HL-60 (cell line): ENCODE measurements at regions not wholly inside any gene's neighbourhood (a gene's known extent, or its start where the extent isn't known, plus 50 kb on each side); places are given as distances from the start of the nearest gene placed in this dataset.

Source experiments
- CTCF ChIP-seq: IDR thresholded peaks from one replicate; pipeline ENCODE4 v1.5.1; 2011; ENCODE audit warnings: low read length, control low read depth, inconsistent platforms; ENCODE audit not compliant: insufficient read depth
- GABPA ChIP-seq: IDR thresholded peaks from 2 replicates; pipeline ENCODE4 v1.6.1; 2012; ENCODE audit warnings: low read depth
- POLR2AphosphoS5 ChIP-seq: IDR thresholded peaks from 2 replicates; pipeline ENCODE4 v1.6.1; 2012; ENCODE audit warnings: low read depth
- SPI1 ChIP-seq: IDR thresholded peaks from 2 replicates; pipeline ENCODE4 v1.6.1; 2012; ENCODE audit warnings: low read depth, mild to moderate bottlenecking, borderline replicate concordance
- TF ChIP-seq, protein P1 (sequence below): IDR thresholded peaks from 2 replicates; pipeline ENCODE4 v1.6.1; 2012; ENCODE audit warnings: low read depth; ENCODE audit not compliant: insufficient replicate concordance

GRCh38 chr6:138571181-138571580 is 71.9 kb upstream of the NHSL1 start:
- TF ChIP-seq POLR2AphosphoS5 (no peak), CTCF (no peak), GABPA (no peak), SPI1 (no peak)
- TF ChIP-seq, protein P1, sequence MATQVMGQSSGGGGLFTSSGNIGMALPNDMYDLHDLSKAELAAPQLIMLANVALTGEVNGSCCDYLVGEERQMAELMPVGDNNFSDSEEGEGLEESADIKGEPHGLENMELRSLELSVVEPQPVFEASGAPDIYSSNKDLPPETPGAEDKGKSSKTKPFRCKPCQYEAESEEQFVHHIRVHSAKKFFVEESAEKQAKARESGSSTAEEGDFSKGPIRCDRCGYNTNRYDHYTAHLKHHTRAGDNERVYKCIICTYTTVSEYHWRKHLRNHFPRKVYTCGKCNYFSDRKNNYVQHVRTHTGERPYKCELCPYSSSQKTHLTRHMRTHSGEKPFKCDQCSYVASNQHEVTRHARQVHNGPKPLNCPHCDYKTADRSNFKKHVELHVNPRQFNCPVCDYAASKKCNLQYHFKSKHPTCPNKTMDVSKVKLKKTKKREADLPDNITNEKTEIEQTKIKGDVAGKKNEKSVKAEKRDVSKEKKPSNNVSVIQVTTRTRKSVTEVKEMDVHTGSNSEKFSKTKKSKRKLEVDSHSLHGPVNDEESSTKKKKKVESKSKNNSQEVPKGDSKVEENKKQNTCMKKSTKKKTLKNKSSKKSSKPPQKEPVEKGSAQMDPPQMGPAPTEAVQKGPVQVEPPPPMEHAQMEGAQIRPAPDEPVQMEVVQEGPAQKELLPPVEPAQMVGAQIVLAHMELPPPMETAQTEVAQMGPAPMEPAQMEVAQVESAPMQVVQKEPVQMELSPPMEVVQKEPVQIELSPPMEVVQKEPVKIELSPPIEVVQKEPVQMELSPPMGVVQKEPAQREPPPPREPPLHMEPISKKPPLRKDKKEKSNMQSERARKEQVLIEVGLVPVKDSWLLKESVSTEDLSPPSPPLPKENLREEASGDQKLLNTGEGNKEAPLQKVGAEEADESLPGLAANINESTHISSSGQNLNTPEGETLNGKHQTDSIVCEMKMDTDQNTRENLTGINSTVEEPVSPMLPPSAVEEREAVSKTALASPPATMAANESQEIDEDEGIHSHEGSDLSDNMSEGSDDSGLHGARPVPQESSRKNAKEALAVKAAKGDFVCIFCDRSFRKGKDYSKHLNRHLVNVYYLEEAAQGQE = no peak
